HCT116 (cell line): ENCODE measurements at regions not wholly inside any gene's neighbourhood (a gene's known extent, or its start where the extent isn't known, plus 50 kb on each side); places are given as distances from the start of the nearest gene placed in this dataset.

ENCODE experiments used
- ATAC-seq: fragments of 200-7000 bp; cut with Tn5 transposase; 2 replicates; pipeline ENCODE4 v1.9.1; 2020; ENCODE audit warnings: mild to moderate bottlenecking, moderate library complexity
- BruUV-seq: library from RNA; stranded (reverse); fragments of 400-500 nt; replicated peaks from 2 replicates; lab custom pipeline; 2021; lab: Mats Ljungman, UMichigan
- CTCF ChIA-PET: fragments of 300-600 bp; sonication (Branson Sonifier 250); formaldehyde crosslinking; loops from one replicate; lab custom pipeline; 2021; ENCODE audit warnings: antibody characterized with exemption; lab: Charles Lee
- POLR2A ChIA-PET: fragments of 300-600, 350-600 bp; sonication (Branson Sonifier 250); formaldehyde crosslinking; loops from one replicate; lab custom pipeline; 2021; ENCODE audit warnings: antibody characterized with exemption; lab: Charles Lee
- RAD21 ChIA-PET, 2 experiments: fragments of 300-600 bp; sonication (Branson Sonifier 250); formaldehyde crosslinking; loops; one replicate each; lab custom pipeline; 2023; ENCODE audit warnings: low total read pairs in 2 of 2; ENCODE audit not compliant: uncharacterized antibody in 2 of 2, unreplicated experiment in 2 of 2, low non-redundant PET in 1 of 2; lab: Charles Lee
- DNase-seq: peaks from one replicate; pipeline ENCODE4 v3.0.0-alpha.2; 2010; ENCODE audit warnings: low read depth, low spot score
- H2AFZ ChIP-seq: fragments of 200-600 bp; shearing (Covaris generic), sonication (generic); 2 replicates; pipeline ENCODE4 v1.6.1; 2017; ENCODE audit warnings: low read depth, mixed run types, mixed read lengths, antibody characterized with exemption, low read length; ENCODE audit not compliant: poor library complexity, severe bottlenecking
- H3K27ac ChIP-seq: 2 replicates; pipeline ENCODE4 v1.5.1; 2012; ENCODE audit warnings: low read depth, low read length
- H3K27me3 ChIP-seq: fragments of 200-600 bp; sonication (generic); 2 replicates; pipeline ENCODE4 v1.6.1; 2016; ENCODE audit warnings: mixed run types, low read length, mixed read lengths; ENCODE audit not compliant: insufficient read depth
- H3K36me3 ChIP-seq, 2 experiments: fragments of 200-500 bp in 1 of 2; fragments of 200-600 bp in 1 of 2; sonication (Bioruptor generic) in 1 of 2; sonication (generic) in 1 of 2; 2 replicates each; pipeline versions ENCODE4 v1.5.1 to v1.6.1; 2014 to 2016; ENCODE audit warnings: low read length in 2 of 2, inconsistent platforms in 1 of 2, mixed read lengths in 1 of 2, mixed run types in 1 of 2; ENCODE audit not compliant: insufficient read depth in 2 of 2, control insufficient read depth in 1 of 2
- H3K4me1 ChIP-seq, 2 experiments: fragments of 200-600 bp in 1 of 2; sonication (generic) in 1 of 2; 2 replicates each; pipeline versions ENCODE4 v1.5.1 to v1.6.1; 2012 to 2017; ENCODE audit warnings: low read length in 2 of 2, inconsistent platforms in 1 of 2, mild to moderate bottlenecking in 1 of 2, mixed read lengths in 1 of 2, mixed run types in 1 of 2, moderate library complexity in 1 of 2; ENCODE audit not compliant: insufficient read depth in 2 of 2, control insufficient read depth in 1 of 2
- H3K4me2 ChIP-seq: fragments of 200-600 bp; sonication (generic); 2 replicates; pipeline ENCODE4 v1.6.1; 2017; ENCODE audit warnings: mixed run types, low read length, mixed read lengths
- H3K4me3 ChIP-seq, 2 experiments: fragments of 200-600 bp in 1 of 2; sonication (generic) in 1 of 2; replicated peaks in 1 of 2; 2 replicates each; pipeline ENCODE4 v1.5.1; 2011 to 2016; ENCODE audit warnings: low read length in 2 of 2, control low read depth in 1 of 2, low read depth in 1 of 2, mild to moderate bottlenecking in 1 of 2, mixed read lengths in 1 of 2, mixed run types in 1 of 2
- H3K79me2 ChIP-seq: fragments of 200-600 bp; sonication (generic); 2 replicates; pipeline ENCODE4 v1.6.1; 2017; ENCODE audit warnings: mild to moderate bottlenecking, mixed run types, low read length, moderate library complexity, mixed read lengths; ENCODE audit not compliant: insufficient read depth
- H3K9ac ChIP-seq: fragments of 200-600 bp; sonication (generic); 2 replicates; pipeline ENCODE4 v1.6.1; 2016; ENCODE audit warnings: low read length, mixed read lengths
- H3K9me2 ChIP-seq: fragments of 200-600 bp; sonication (generic), shearing (Covaris generic); 2 replicates; pipeline ENCODE4 v1.6.1; 2017; ENCODE audit warnings: mixed run types, mild to moderate bottlenecking, moderate library complexity; ENCODE audit not compliant: insufficient read depth
- H3K9me3 ChIP-seq, 2 experiments: fragments of 200-500 bp in 1 of 2; fragments of 200-600 bp in 1 of 2; sonication (Bioruptor generic) in 1 of 2; sonication (generic) in 1 of 2; 2 replicates each; pipeline ENCODE4 v1.6.1; 2014 to 2017; ENCODE audit warnings: low read length in 2 of 2, mixed read lengths in 2 of 2, inconsistent platforms in 1 of 2, low read depth in 1 of 2, mild to moderate bottlenecking in 1 of 2, mixed run types in 1 of 2, moderate library complexity in 1 of 2; ENCODE audit not compliant: control insufficient read depth in 1 of 2, insufficient read depth in 1 of 2
- H4K20me1 ChIP-seq: fragments of 200-600 bp; sonication (generic), shearing (Covaris generic); 2 replicates; pipeline ENCODE4 v1.6.1; 2017; ENCODE audit warnings: mixed run types, mild to moderate bottlenecking, moderate library complexity; ENCODE audit not compliant: insufficient read depth
- CBX3 ChIP-seq: IDR thresholded peaks from 2 replicates; pipeline ENCODE4 v1.6.1; 2012; ENCODE audit warnings: low read depth
- EGR1 ChIP-seq: IDR thresholded peaks from 2 replicates; pipeline ENCODE4 v1.6.1; 2012; ENCODE audit warnings: low read depth
- EZH2 ChIP-seq: fragments of 200-600 bp; sonication (generic); IDR thresholded peaks from 2 replicates; pipeline ENCODE4 v1.6.1; 2017; ENCODE audit warnings: antibody characterized with exemption, mixed run types
- FOSL1 ChIP-seq: IDR thresholded peaks from 2 replicates; pipeline ENCODE4 v1.6.1; 2012; ENCODE audit warnings: low read depth
- POLR2A ChIP-seq: IDR thresholded peaks from 2 replicates; pipeline ENCODE4 v1.7.0; 2011; ENCODE audit warnings: borderline replicate concordance; ENCODE audit not compliant: insufficient read depth, insufficient read length; ENCODE audit errors: extremely low read depth
- SP1 ChIP-seq: IDR thresholded peaks from 2 replicates; pipeline ENCODE4 v1.6.1; 2012; ENCODE audit warnings: low read depth
- SRF ChIP-seq: IDR thresholded peaks from 2 replicates; pipeline ENCODE4 v1.6.1; 2012; ENCODE audit warnings: low read depth
- YY1 ChIP-seq: IDR thresholded peaks from 2 replicates; pipeline ENCODE4 v1.6.1; 2011; ENCODE audit warnings: low read length, low read depth, moderate library complexity, mild to moderate bottlenecking; ENCODE audit not compliant: insufficient replicate concordance; ENCODE audit errors: extremely low read depth
- ZFX ChIP-seq: fragments of 450-650 bp; IDR thresholded peaks from 2 replicates; pipeline ENCODE4 v1.6.1; 2017
- ZNF274 ChIP-seq: fragments of 200-500 bp; sonication (Bioruptor generic); IDR thresholded peaks from 2 replicates; pipeline ENCODE4 v1.6.1; 2014; ENCODE audit warnings: mild to moderate bottlenecking, low read depth, low read length, inconsistent platforms
- intact Hi-C: fragments of 100-400 bp; cut with micrococcal nuclease; formaldehyde crosslinking; loops from 2 replicates; pipeline ENCODE4 v1.10.0; 2022
- TF ChIP-seq, protein P1 (sequence below), 3 experiments: fragments of 200-600 bp in 1 of 3; sonication (generic) in 1 of 3; IDR thresholded peaks in 2 of 3; conservative IDR thresholded peaks in 1 of 3; 2 replicates each; pipeline ENCODE4 v1.5.1; 2012 to 2017; ENCODE audit warnings: low read depth in 2 of 3, low read length in 2 of 3, antibody characterized with exemption in 1 of 3, borderline replicate concordance in 1 of 3, control low read depth in 1 of 3, mild to moderate bottlenecking in 1 of 3, mixed read lengths in 1 of 3, mixed run types in 1 of 3, moderate library complexity in 1 of 3; ENCODE audit not compliant: insufficient read depth in 1 of 3
- TF ChIP-seq, protein P2 (sequence below): IDR thresholded peaks from 2 replicates; pipeline ENCODE4 v1.6.1; 2012

DNA sequence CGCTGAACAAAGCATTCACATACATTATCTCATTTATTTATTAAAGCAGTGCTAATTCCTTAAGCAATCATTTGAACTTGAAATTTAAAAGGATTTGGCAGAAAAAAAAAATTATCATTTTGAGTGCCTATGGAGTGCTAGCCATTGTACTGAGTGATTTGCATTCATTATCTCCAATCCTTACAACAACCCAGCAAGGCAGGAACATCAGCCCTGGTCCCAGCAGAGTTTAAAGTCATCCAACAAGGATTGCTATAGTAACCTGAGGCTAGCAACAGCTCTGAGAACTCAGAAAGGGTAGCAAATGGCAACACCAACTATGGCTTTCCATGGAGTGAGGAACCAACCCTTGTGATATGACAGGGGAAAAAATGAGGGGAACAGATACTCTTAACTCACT is 237.6 kb upstream of the SETMAR start:
- ChIA-PET POLR2A (no interaction called here), RAD21 (no interaction called here), CTCF (no interaction called here)
- no peaks in the 10 kb centered on the region for H3K9me3 ChIP-seq
- H3K79me2 ChIP-seq = no peaks in the 10 kb centered on the region
- no peak for DNase-seq
- H3K9ac ChIP-seq = no peak overlapping the region
- H3K9me2 ChIP-seq = no peaks in the 10 kb centered on the region
- ATAC-seq = no peak
- BruUV-seq = no TSS peak
- no peak overlapping the region for H3K4me2 ChIP-seq
- H3K4me1 ChIP-seq = no peaks in the 10 kb centered on the region
- no peak overlapping the region for H3K27ac ChIP-seq
- no peak for TF ChIP-seq YY1
- TF ChIP-seq ZNF274 = no peak
- no peak for TF ChIP-seq CBX3
- TF ChIP-seq ZFX = no peak
- TF ChIP-seq, protein P1, sequence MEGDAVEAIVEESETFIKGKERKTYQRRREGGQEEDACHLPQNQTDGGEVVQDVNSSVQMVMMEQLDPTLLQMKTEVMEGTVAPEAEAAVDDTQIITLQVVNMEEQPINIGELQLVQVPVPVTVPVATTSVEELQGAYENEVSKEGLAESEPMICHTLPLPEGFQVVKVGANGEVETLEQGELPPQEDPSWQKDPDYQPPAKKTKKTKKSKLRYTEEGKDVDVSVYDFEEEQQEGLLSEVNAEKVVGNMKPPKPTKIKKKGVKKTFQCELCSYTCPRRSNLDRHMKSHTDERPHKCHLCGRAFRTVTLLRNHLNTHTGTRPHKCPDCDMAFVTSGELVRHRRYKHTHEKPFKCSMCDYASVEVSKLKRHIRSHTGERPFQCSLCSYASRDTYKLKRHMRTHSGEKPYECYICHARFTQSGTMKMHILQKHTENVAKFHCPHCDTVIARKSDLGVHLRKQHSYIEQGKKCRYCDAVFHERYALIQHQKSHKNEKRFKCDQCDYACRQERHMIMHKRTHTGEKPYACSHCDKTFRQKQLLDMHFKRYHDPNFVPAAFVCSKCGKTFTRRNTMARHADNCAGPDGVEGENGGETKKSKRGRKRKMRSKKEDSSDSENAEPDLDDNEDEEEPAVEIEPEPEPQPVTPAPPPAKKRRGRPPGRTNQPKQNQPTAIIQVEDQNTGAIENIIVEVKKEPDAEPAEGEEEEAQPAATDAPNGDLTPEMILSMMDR (IDR thresholded peaks at IDR 0.05 in 2 of 3, conservative IDR thresholded peaks at IDR 0.05 in 1 of 3; ENCODE audit: borderline replicate concordance in 1 of 3, insufficient read depth in 1 of 3, low read depth in 2 of 3, low read length in 2 of 3) = no peak
- TF ChIP-seq, protein P2, sequence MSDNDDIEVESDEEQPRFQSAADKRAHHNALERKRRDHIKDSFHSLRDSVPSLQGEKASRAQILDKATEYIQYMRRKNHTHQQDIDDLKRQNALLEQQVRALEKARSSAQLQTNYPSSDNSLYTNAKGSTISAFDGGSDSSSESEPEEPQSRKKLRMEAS = no peak
- no peak for TF ChIP-seq POLR2A
- TF ChIP-seq EZH2 = no peak
- no peak for TF ChIP-seq EGR1
- no peak for TF ChIP-seq SP1
- TF ChIP-seq SRF = no peak
- no peak for TF ChIP-seq FOSL1
- H3K4me3 ChIP-seq = no peak overlapping the region
- no peak overlapping the region for H2AFZ ChIP-seq
- no peaks in the 10 kb centered on the region for H4K20me1 ChIP-seq
- intact Hi-C loops = no loop called here
- no peaks in the 10 kb centered on the region for H3K36me3 ChIP-seq
- no peaks in the 10 kb centered on the region for H3K27me3 ChIP-seq
